HL-60 (cell line): ENCODE measurements at regions not wholly inside any gene's neighbourhood (a gene's known extent, or its start where the extent isn't known, plus 50 kb on each side); places are given as distances from the start of the nearest gene placed in this dataset.

ENCODE experiments used
- DNase-seq, 2 experiments: peaks; one replicate each; pipeline ENCODE4 v3.0.0-alpha.2; 2010 to 2020; ENCODE audit warnings: low read depth in 1 of 2, low spot score in 1 of 2
- H3K27ac ChIP-seq: fragments of 250-450 bp; sonication (Bioruptor Pico); replicated peaks from 2 replicates; pipeline ENCODE4 v1.5.1; 2020; ENCODE audit warnings: mild to moderate bottlenecking, moderate library complexity
- H3K27me3 ChIP-seq: fragments of 250-450 bp; sonication (Bioruptor Pico); 2 replicates; pipeline ENCODE4 v1.5.1; 2021; ENCODE audit warnings: mild to moderate bottlenecking, moderate library complexity; ENCODE audit not compliant: insufficient read depth, poor library complexity, severe bottlenecking
- H3K4me3 ChIP-seq: replicated peaks from 2 replicates; pipeline ENCODE4 v1.5.1; 2011; ENCODE audit warnings: mild to moderate bottlenecking, control low read depth, low read length; ENCODE audit not compliant: insufficient read depth
- GABPA ChIP-seq: IDR thresholded peaks from 2 replicates; pipeline ENCODE4 v1.6.1; 2012; ENCODE audit warnings: low read depth
- POLR2AphosphoS5 ChIP-seq: IDR thresholded peaks from 2 replicates; pipeline ENCODE4 v1.6.1; 2012; ENCODE audit warnings: low read depth
- SPI1 ChIP-seq: IDR thresholded peaks from 2 replicates; pipeline ENCODE4 v1.6.1; 2012; ENCODE audit warnings: low read depth, mild to moderate bottlenecking, borderline replicate concordance
- TF ChIP-seq, protein P1 (sequence below): IDR thresholded peaks from one replicate; pipeline ENCODE4 v1.5.1; 2011; ENCODE audit warnings: low read length, control low read depth, inconsistent platforms; ENCODE audit not compliant: insufficient read depth
- TF ChIP-seq, protein P2 (sequence below): IDR thresholded peaks from 2 replicates; pipeline ENCODE4 v1.6.1; 2012; ENCODE audit warnings: low read depth; ENCODE audit not compliant: insufficient replicate concordance

DNA sequence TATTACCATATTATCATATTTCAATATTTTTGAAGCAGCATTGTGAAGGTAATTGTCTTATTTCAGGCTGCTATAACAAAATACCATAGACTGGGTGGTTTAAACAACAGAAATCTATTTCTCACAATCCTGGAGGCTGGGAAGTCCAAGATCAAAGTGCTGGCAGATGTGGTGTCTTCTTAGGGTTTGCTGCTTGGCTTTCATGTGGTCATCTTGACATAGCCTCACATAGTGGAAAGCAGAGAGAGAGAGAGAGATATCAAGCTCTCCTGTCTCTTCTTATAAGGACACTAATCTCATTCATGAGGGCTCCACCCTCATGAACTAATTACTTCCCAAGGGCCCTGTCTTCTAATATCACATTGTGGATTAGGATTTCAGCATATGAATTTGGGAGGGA, 119.7 kb upstream of the NUDT6 start:
- DNase-seq, result no peak
- Histone ChIP-seq H3K4me3 (no peak overlapping the region), H3K27me3 (no peaks in the 10 kb centered on the region), H3K27ac (no peak overlapping the region)
- TF ChIP-seq, protein P1, sequence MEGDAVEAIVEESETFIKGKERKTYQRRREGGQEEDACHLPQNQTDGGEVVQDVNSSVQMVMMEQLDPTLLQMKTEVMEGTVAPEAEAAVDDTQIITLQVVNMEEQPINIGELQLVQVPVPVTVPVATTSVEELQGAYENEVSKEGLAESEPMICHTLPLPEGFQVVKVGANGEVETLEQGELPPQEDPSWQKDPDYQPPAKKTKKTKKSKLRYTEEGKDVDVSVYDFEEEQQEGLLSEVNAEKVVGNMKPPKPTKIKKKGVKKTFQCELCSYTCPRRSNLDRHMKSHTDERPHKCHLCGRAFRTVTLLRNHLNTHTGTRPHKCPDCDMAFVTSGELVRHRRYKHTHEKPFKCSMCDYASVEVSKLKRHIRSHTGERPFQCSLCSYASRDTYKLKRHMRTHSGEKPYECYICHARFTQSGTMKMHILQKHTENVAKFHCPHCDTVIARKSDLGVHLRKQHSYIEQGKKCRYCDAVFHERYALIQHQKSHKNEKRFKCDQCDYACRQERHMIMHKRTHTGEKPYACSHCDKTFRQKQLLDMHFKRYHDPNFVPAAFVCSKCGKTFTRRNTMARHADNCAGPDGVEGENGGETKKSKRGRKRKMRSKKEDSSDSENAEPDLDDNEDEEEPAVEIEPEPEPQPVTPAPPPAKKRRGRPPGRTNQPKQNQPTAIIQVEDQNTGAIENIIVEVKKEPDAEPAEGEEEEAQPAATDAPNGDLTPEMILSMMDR, result no peak
- TF ChIP-seq SPI1 (no peak), POLR2AphosphoS5 (no peak), GABPA (no peak)
- TF ChIP-seq, protein P2, sequence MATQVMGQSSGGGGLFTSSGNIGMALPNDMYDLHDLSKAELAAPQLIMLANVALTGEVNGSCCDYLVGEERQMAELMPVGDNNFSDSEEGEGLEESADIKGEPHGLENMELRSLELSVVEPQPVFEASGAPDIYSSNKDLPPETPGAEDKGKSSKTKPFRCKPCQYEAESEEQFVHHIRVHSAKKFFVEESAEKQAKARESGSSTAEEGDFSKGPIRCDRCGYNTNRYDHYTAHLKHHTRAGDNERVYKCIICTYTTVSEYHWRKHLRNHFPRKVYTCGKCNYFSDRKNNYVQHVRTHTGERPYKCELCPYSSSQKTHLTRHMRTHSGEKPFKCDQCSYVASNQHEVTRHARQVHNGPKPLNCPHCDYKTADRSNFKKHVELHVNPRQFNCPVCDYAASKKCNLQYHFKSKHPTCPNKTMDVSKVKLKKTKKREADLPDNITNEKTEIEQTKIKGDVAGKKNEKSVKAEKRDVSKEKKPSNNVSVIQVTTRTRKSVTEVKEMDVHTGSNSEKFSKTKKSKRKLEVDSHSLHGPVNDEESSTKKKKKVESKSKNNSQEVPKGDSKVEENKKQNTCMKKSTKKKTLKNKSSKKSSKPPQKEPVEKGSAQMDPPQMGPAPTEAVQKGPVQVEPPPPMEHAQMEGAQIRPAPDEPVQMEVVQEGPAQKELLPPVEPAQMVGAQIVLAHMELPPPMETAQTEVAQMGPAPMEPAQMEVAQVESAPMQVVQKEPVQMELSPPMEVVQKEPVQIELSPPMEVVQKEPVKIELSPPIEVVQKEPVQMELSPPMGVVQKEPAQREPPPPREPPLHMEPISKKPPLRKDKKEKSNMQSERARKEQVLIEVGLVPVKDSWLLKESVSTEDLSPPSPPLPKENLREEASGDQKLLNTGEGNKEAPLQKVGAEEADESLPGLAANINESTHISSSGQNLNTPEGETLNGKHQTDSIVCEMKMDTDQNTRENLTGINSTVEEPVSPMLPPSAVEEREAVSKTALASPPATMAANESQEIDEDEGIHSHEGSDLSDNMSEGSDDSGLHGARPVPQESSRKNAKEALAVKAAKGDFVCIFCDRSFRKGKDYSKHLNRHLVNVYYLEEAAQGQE, result no peak

DNA sequence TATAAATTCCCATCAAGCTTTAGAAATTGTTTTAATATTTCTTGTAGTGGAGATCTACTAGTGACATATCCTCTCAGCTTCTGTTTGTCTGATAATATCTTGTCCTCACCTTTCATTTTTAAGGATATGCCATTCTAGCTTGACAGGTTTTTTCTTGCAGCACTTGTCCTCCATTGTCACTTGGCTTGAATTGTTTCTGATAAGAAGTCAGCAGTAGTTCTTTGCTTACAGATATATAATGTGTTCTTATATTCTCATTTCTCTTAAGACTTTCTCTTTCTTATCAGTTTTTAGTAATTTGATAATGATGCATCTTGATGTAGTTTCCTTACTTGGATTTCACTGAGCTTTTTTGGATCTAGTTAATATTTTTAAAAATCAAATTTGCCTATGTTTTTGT, 120.6 kb upstream of the NUDT6 start:
- Histone ChIP-seq H3K27me3 (no peaks in the 10 kb centered on the region), H3K27ac (no peak overlapping the region), H3K4me3 (no peak overlapping the region)
- no peak for DNase-seq
- TF ChIP-seq SPI1 (no peak), POLR2AphosphoS5 (no peak), GABPA (no peak)
- TF ChIP-seq, protein P1, result no peak
- TF ChIP-seq, protein P2, result no peak

GRCh38 chr4:123043793-123044425, 121.5 kb upstream of the NUDT6 start:
- no peaks in the 10 kb centered on the region for H3K27me3 ChIP-seq
- H3K4me3 ChIP-seq, result no peak overlapping the region
- TF ChIP-seq, protein P1, result no peak
- no peak for TF ChIP-seq GABPA
- no peak for TF ChIP-seq SPI1
- TF ChIP-seq, protein P2, result no peak
- no peak for TF ChIP-seq POLR2AphosphoS5
- no peak overlapping the region for H3K27ac ChIP-seq
- DNase-seq, result no peak
